Keratinocyte (primary cell): ENCODE measurements at regions not wholly inside any gene's neighbourhood (a gene's known extent, or its start where the extent isn't known, plus 50 kb on each side); places are given as distances from the start of the nearest gene placed in this dataset.

Experiments used
- DNase-seq: peaks from one replicate; pipeline ENCODE4 v3.0.0-alpha.2; 2011; ENCODE audit warnings: low read depth, missing footprints, low spot score
- FAIRE-seq: peaks from 2 replicates; lab custom pipeline; 2011; peaks lifted over from hg19 to GRCh38; lab: Jason Lieb, UNC
- H2AFZ ChIP-seq: 2 replicates; pipeline ENCODE4 v1.6.0; 2012; ENCODE audit warnings: low read length, control low read depth, inconsistent platforms; ENCODE audit not compliant: control insufficient read depth
- H3K27ac ChIP-seq: 2 replicates; pipeline ENCODE4 v1.5.1; 2011; ENCODE audit warnings: low read length; ENCODE audit not compliant: control insufficient read depth, insufficient read depth
- H3K27me3 ChIP-seq: 3 replicates; pipeline ENCODE4 v1.6.0; 2011; ENCODE audit warnings: low read length; ENCODE audit not compliant: control insufficient read depth, insufficient read depth; ENCODE audit errors: extremely low read depth
- H3K36me3 ChIP-seq, 2 experiments: 2 replicates in 1 of 2; 3 replicates in 1 of 2; pipeline ENCODE4 v1.5.1; 2011; ENCODE audit warnings: low read length in 2 of 2, mild to moderate bottlenecking in 1 of 2; ENCODE audit not compliant: control insufficient read depth in 2 of 2, insufficient read depth in 2 of 2; ENCODE audit errors: extremely low read depth in 1 of 2
- H3K4me1 ChIP-seq: 3 replicates; pipeline ENCODE4 v1.5.1; 2011; ENCODE audit warnings: low read length; ENCODE audit not compliant: control insufficient read depth, insufficient read depth; ENCODE audit errors: extremely low read depth
- H3K4me2 ChIP-seq: 3 replicates; pipeline ENCODE4 v1.6.0; 2011; ENCODE audit warnings: low read depth, low read length; ENCODE audit not compliant: control insufficient read depth, insufficient read depth; ENCODE audit errors: extremely low read depth
- H3K4me3 ChIP-seq, 3 experiments: fragments of 200-600 bp in 1 of 3; sonication (generic) in 1 of 3; 2 replicates in 2 of 3; 3 replicates in 1 of 3; pipeline ENCODE4 v1.5.1; 2011 to 2016; ENCODE audit warnings: low read length in 3 of 3, mild to moderate bottlenecking in 3 of 3, control low read depth in 2 of 3, inconsistent platforms in 1 of 3, low read depth in 1 of 3, mixed read lengths in 1 of 3, mixed run types in 1 of 3, moderate library complexity in 1 of 3; ENCODE audit not compliant: control insufficient read depth in 2 of 3, insufficient read depth in 2 of 3; ENCODE audit errors: extremely low read depth in 1 of 3
- H3K79me2 ChIP-seq: 2 replicates; pipeline ENCODE4 v1.6.0; 2012; ENCODE audit warnings: low read length; ENCODE audit not compliant: control insufficient read depth, insufficient read depth
- H3K9ac ChIP-seq: 3 replicates; pipeline ENCODE4 v1.6.0; 2011; ENCODE audit warnings: low read length; ENCODE audit not compliant: control insufficient read depth, insufficient read depth; ENCODE audit errors: extremely low read depth
- H3K9me1 ChIP-seq: 3 replicates; pipeline ENCODE4 v1.6.0; 2011; ENCODE audit warnings: low read length; ENCODE audit not compliant: control insufficient read depth, insufficient read depth; ENCODE audit errors: extremely low read depth
- H3K9me3 ChIP-seq: 2 replicates; pipeline ENCODE4 v1.5.1; 2012; ENCODE audit warnings: low read depth, low read length; ENCODE audit not compliant: control insufficient read depth
- H4K20me1 ChIP-seq: 3 replicates; pipeline ENCODE4 v1.6.0; 2011; ENCODE audit warnings: low read length; ENCODE audit not compliant: control insufficient read depth, insufficient read depth; ENCODE audit errors: extremely low read depth
- CTCF ChIP-seq, 3 experiments: IDR thresholded peaks in 1 of 3; conservative IDR thresholded peaks in 1 of 3; optimal IDR thresholded peaks in 1 of 3; 2 replicates in 2 of 3; 3 replicates in 1 of 3; pipeline versions ENCODE3 to v1.5.1; 2011; ENCODE audit warnings: low read length in 3 of 3, mild to moderate bottlenecking in 3 of 3, moderate library complexity in 2 of 3, control low read depth in 1 of 3, inconsistent platforms in 1 of 3; ENCODE audit not compliant: insufficient read depth in 2 of 3; ENCODE audit errors: extremely low read depth in 1 of 3
- EZH2 ChIP-seq: IDR thresholded peaks from one replicate; pipeline ENCODE4 v1.6.1; 2012; ENCODE audit warnings: inconsistent platforms, mild to moderate bottlenecking, low read length, moderate library complexity
- dilution Hi-C: fragments of 300-500 bp; cut with MboI; formaldehyde crosslinking; loops from one replicate; pipeline ENCODE4 v1.7.0; 2020; ENCODE audit warnings: low sequenced_read_pairs; ENCODE audit not compliant: extremely low pct_ligation_motif_present

GRCh38 chr6:114543696-114544095 is 200.9 kb upstream of the HS3ST5 start:
- dilution Hi-C loops, result no loop called here
- no peaks in the 10 kb centered on the region for H3K9me3 ChIP-seq
- DNase-seq (no peak), FAIRE-seq (no peak)
- no peaks in the 10 kb centered on the region for H3K27me3 ChIP-seq
- H3K27ac ChIP-seq, result no peak overlapping the region
- no peaks in the 10 kb centered on the region for H3K9me1 ChIP-seq
- H3K36me3 ChIP-seq, result no peaks in the 10 kb centered on the region
- H4K20me1 ChIP-seq, result no peaks in the 10 kb centered on the region
- no peak overlapping the region for H3K4me2 ChIP-seq
- no peak for TF ChIP-seq CTCF (optimal IDR thresholded peaks at IDR 0.05 in 1 of 3, IDR thresholded peaks at IDR 0.05 in 1 of 3, conservative IDR thresholded peaks at IDR 0.05 in 1 of 3; ENCODE audit: extremely low read depth in 1 of 3, insufficient read depth in 2 of 3, low read length in 3 of 3)
- TF ChIP-seq EZH2, result no peak
- H3K79me2 ChIP-seq, result no peaks in the 10 kb centered on the region
- H3K4me3 ChIP-seq, result no peak overlapping the region
- no peak overlapping the region for H2AFZ ChIP-seq
- no peak overlapping the region for H3K9ac ChIP-seq
- H3K4me1 ChIP-seq, result no peaks in the 10 kb centered on the region

- no peaks in the 10 kb centered on the region for H3K79me2 ChIP-seq
- H2AFZ ChIP-seq, result no peak overlapping the region
- H3K36me3 ChIP-seq, result no peaks in the 10 kb centered on the region
- H3K4me1 ChIP-seq, result no peaks in the 10 kb centered on the region
- H3K4me3 ChIP-seq, result no peak overlapping the region
- dilution Hi-C loops, result no loop called here
- H3K9ac ChIP-seq, result no peak overlapping the region
- no peaks in the 10 kb centered on the region for H3K27me3 ChIP-seq
- H3K4me2 ChIP-seq, result no peak overlapping the region
- H3K27ac ChIP-seq, result no peak overlapping the region
- no peak for TF ChIP-seq EZH2
- no peak for TF ChIP-seq CTCF (optimal IDR thresholded peaks at IDR 0.05 in 1 of 3, IDR thresholded peaks at IDR 0.05 in 1 of 3, conservative IDR thresholded peaks at IDR 0.05 in 1 of 3; ENCODE audit: extremely low read depth in 1 of 3, insufficient read depth in 2 of 3, low read length in 3 of 3)
- no peaks in the 10 kb centered on the region for H4K20me1 ChIP-seq
- no peak for DNase-seq
- H3K9me3 ChIP-seq, result no peaks in the 10 kb centered on the region
- no peaks in the 10 kb centered on the region for H3K9me1 ChIP-seq
- no peak for FAIRE-seq
These were observed 199.0 kb upstream of the HS3ST5 start for GRCh38 chr6:114541794-114542193.
